GM18951 (cell line): ENCODE measurements at regions not wholly inside any gene's neighbourhood (a gene's known extent, or its start where the extent isn't known, plus 50 kb on each side); places are given as distances from the start of the nearest gene placed in this dataset.
"Not testable (repeated sequence)": the region's sequence is repeated elsewhere in the genome, so short reads cannot be mapped to it uniquely, and the experiment has no call there.

Experiments used
- POLR2A ChIP-seq: IDR thresholded peaks from 4 replicates; pipeline ENCODE4 v1.6.1; 2011; ENCODE audit warnings: mild to moderate bottlenecking; ENCODE audit not compliant: insufficient read length, insufficient read depth; ENCODE audit errors: extremely low read depth
- in situ Hi-C: fragments of 300-500 bp; cut with MboI; formaldehyde crosslinking; loops from one replicate; pipeline ENCODE4 v1.12.0; 2022; ENCODE audit warnings: low sequenced_read_pairs, mixed read lengths, inconsistent platforms; ENCODE audit not compliant: unreplicated experiment

- in situ Hi-C loops: no loop called here
- no peak for TF ChIP-seq POLR2A
Measured at GRCh38 chr6:27608916-27609883, 136.3 kb upstream of the ZNF184 start.

GRCh38 chr6:27605401-27606342 lies 132.8 kb upstream of the ZNF184 start:
- no peak for TF ChIP-seq POLR2A
- in situ Hi-C loops: no loop called here

GRCh38 chr6:27604986-27605385 lies 132.1 kb upstream of the ZNF184 start:
- TF ChIP-seq POLR2A: no peak
- in situ Hi-C loops: no loop called here

- no peak for TF ChIP-seq POLR2A
- in situ Hi-C loops: no loop called here
Measured at GRCh38 chr6:27601668-27602254, 128.9 kb upstream of the ZNF184 start.

- TF ChIP-seq POLR2A: no peak
- in situ Hi-C loops: no loop called here
Measured at GRCh38 chr6:27599859-27600532, 127.1 kb upstream of the ZNF184 start.

GRCh38 chr6:27597031-27597567 lies 124.2 kb upstream of the ZNF184 start:
- in situ Hi-C loops: not testable (repeated sequence)

GRCh38 chr6:27593861-27594260 lies 121.0 kb upstream of the ZNF184 start:
- TF ChIP-seq POLR2A: no peak
- in situ Hi-C loops: no loop called here

- no peak for TF ChIP-seq POLR2A
- in situ Hi-C loops: no loop called here
Measured at GRCh38 chr6:27593200-27593818, 120.4 kb upstream of the ZNF184 start.

- in situ Hi-C loops: no loop called here
- no peak for TF ChIP-seq POLR2A
Measured at GRCh38 chr6:27592481-27593199, 119.7 kb upstream of the ZNF184 start.

- in situ Hi-C loops: no loop called here
- no peak for TF ChIP-seq POLR2A
Measured at GRCh38 chr6:27591699-27592480, 119.0 kb upstream of the ZNF184 start.

GRCh38 chr6:27585316-27585715 lies 112.4 kb upstream of the ZNF184 start:
- in situ Hi-C loops: not testable (repeated sequence)
